D721Med (cell line): ENCODE measurements at regions not wholly inside any gene's neighbourhood (a gene's known extent, or its start where the extent isn't known, plus 50 kb on each side); places are given as distances from the start of the nearest gene placed in this dataset.

ENCODE experiments used
- DNase-seq: peaks from one replicate; pipeline ENCODE4 v3.0.0; 2011; ENCODE audit warnings: low spot score; ENCODE audit not compliant: insufficient read length
- FAIRE-seq: peaks from 2 replicates; lab custom pipeline; 2011; peaks lifted over from hg19 to GRCh38; lab: Jason Lieb, UNC
- CTCF ChIP-seq: IDR thresholded peaks from 2 replicates; pipeline ENCODE4 v1.5.1; 2012; ENCODE audit warnings: mild to moderate bottlenecking, control low read depth; ENCODE audit not compliant: insufficient read depth; ENCODE audit errors: missing control alignments

- FAIRE-seq (no peak), DNase-seq (no peak)
- TF ChIP-seq CTCF = no peak
Measured at GRCh38 chr11:70512716-70513115, 114.4 kb downstream of the CTTN start.

GRCh38 chr11:70517203-70517602, 118.9 kb downstream of the CTTN start:
- TF ChIP-seq CTCF = no peak
- no peak for DNase-seq
- no peak for FAIRE-seq

- FAIRE-seq (no peak), DNase-seq (no peak)
- TF ChIP-seq CTCF = no peak
Measured at GRCh38 chr11:70517988-70518907, 119.9 kb downstream of the CTTN start.

GRCh38 chr11:70519117-70519516, 120.8 kb downstream of the CTTN start:
- DNase-seq (no peak), FAIRE-seq (no peak)
- no peak for TF ChIP-seq CTCF

GRCh38 chr11:70521475-70522308, 123.4 kb downstream of the CTTN start:
- FAIRE-seq = no peak
- TF ChIP-seq CTCF = no peak

GRCh38 chr11:70522309-70522592, 123.9 kb downstream of the CTTN start:
- DNase-seq (no peak), FAIRE-seq (no peak)
- no peak for TF ChIP-seq CTCF

More at GRCh38 chr11:70521475-70522308, 123.4 kb downstream of the CTTN start:
- DNase-seq = no peak
